Osteoblast (primary cell): ENCODE measurements at regions not wholly inside any gene's neighbourhood (a gene's known extent, or its start where the extent isn't known, plus 50 kb on each side); places are given as distances from the start of the nearest gene placed in this dataset. TPM values are rescaled to one million over a fixed set of nuclear protein-coding genes. Genes with fewer than 3 reads are reported as not detected.

Source experiments
- DNase-seq: peaks from one replicate; pipeline ENCODE4 v3.0.0; 2011; ENCODE audit warnings: low spot score, mixed read lengths; ENCODE audit not compliant: insufficient read length; ENCODE audit errors: missing footprints
- H2AFZ ChIP-seq: 2 replicates; pipeline ENCODE4 v1.6.0; 2011; ENCODE audit warnings: mild to moderate bottlenecking, low read length
- H3K27ac ChIP-seq: 2 replicates; pipeline ENCODE4 v1.5.1; 2011; ENCODE audit warnings: mild to moderate bottlenecking, low read depth, low read length, moderate library complexity
- H3K27me3 ChIP-seq: 2 replicates; pipeline ENCODE4 v1.6.0; 2012; ENCODE audit warnings: mild to moderate bottlenecking, control low read depth, inconsistent platforms, low read length, moderate library complexity; ENCODE audit not compliant: insufficient read depth
- H3K36me3 ChIP-seq: 2 replicates; pipeline ENCODE4 v1.5.1; 2011; ENCODE audit warnings: mild to moderate bottlenecking, low read length, control low read depth, moderate library complexity; ENCODE audit not compliant: insufficient read depth
- H3K4me1 ChIP-seq: 2 replicates; pipeline ENCODE4 v1.5.1; 2011; ENCODE audit warnings: mild to moderate bottlenecking, low read length, control low read depth, moderate library complexity; ENCODE audit not compliant: insufficient read depth
- H3K4me2 ChIP-seq: 2 replicates; pipeline ENCODE4 v1.6.0; 2011; ENCODE audit warnings: mild to moderate bottlenecking, low read length; ENCODE audit not compliant: insufficient read depth
- H3K4me3 ChIP-seq: fragments of 200-600 bp; sonication (generic); 3 replicates; pipeline ENCODE4 v1.5.1; 2012; ENCODE audit warnings: mild to moderate bottlenecking, low read length, inconsistent platforms; ENCODE audit not compliant: insufficient read depth
- H3K79me2 ChIP-seq: 2 replicates; pipeline ENCODE4 v1.6.0; 2012; ENCODE audit warnings: mild to moderate bottlenecking, low read length, control low read depth, inconsistent platforms; ENCODE audit not compliant: insufficient read depth
- H3K9me3 ChIP-seq: 2 replicates; pipeline ENCODE4 v1.5.1; 2011; ENCODE audit warnings: low read depth, low read length, control low read depth
- H4K20me1 ChIP-seq: 2 replicates; pipeline ENCODE4 v1.6.0; 2012; ENCODE audit warnings: mild to moderate bottlenecking, low read length, control low read depth; ENCODE audit not compliant: insufficient read depth
- CTCF ChIP-seq: IDR thresholded peaks from 2 replicates; pipeline ENCODE4 v1.5.1; 2011; ENCODE audit warnings: mild to moderate bottlenecking, low read depth, low read length, moderate library complexity; ENCODE audit errors: extremely low read depth
- small RNA-seq: library from RNA; depleted of rRNA; stranded (forward); fragments of <200 nt; gene quantifications from one replicate; pipeline ENCODE3, GENCODE V24; 2012

- H3K36me3 ChIP-seq, result no peaks in the 10 kb centered on the region
- TF ChIP-seq CTCF, result no peak
- no peak overlapping the region for H3K4me3 ChIP-seq
- no peak overlapping the region for H2AFZ ChIP-seq
- DNase-seq, result no peak
- no peaks in the 10 kb centered on the region for H3K27me3 ChIP-seq
- peaks cover 5% of the 10 kb centered on the region for H3K9me3 ChIP-seq
- no peak overlapping the region for H3K27ac ChIP-seq
- H4K20me1 ChIP-seq, result no peaks in the 10 kb centered on the region
- no peak overlapping the region for H3K4me2 ChIP-seq
- peaks cover 19% of the 10 kb centered on the region for H3K4me1 ChIP-seq
- no peaks in the 10 kb centered on the region for H3K79me2 ChIP-seq
Observed at GRCh38 chr9:129231022-129231739, 53.1 kb upstream of the IER5L start.

DNA sequence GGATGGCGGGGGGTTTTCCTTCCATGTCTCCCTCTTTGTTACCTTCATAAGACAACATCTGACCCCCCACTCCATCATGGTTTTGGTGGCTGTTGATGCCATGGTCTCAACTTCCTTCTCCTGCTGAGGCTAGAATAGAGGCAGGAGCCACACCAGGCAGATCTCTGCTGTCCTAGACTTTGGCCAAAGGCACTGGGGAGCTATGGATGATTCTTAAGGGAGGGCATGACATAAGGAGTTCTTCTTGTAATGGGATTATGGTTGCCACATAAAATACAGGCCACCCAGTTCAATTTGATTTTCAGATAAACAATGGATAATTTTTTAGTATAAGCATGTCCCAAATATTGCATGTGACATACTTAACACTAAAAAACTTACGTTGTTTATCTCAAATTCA lies 52.2 kb upstream of the IER5L start:
- no peaks in the 10 kb centered on the region for H3K79me2 ChIP-seq
- no peak for DNase-seq

More for the DNA sequence above, 52.2 kb upstream of the IER5L start:
- H3K4me1 ChIP-seq, result peaks cover 24% of the 10 kb centered on the region
- TF ChIP-seq CTCF, result no peak
- H3K4me2 ChIP-seq, result no peak overlapping the region
- H3K4me3 ChIP-seq, result no peak overlapping the region
- H3K27me3 ChIP-seq, result no peaks in the 10 kb centered on the region
- H3K27ac ChIP-seq, result peak overlapping the region; percentile 64
- H3K9me3 ChIP-seq, result peaks cover 5% of the 10 kb centered on the region
- no peaks in the 10 kb centered on the region for H4K20me1 ChIP-seq
- H3K36me3 ChIP-seq, result no peaks in the 10 kb centered on the region
- H2AFZ ChIP-seq, result no peak overlapping the region

Small RNAs in the stretch of these regions (small RNA-seq; reads per million reads assigned to genes)
- gene AL353803.5, result not detected
- gene RN7SL159P, result not detected
